ENCODE measurements at regions not wholly inside any gene's neighbourhood (a gene's known extent, or its start where the extent isn't known, plus 50 kb on each side); places are given as distances from the start of the nearest gene placed in this dataset.

DNA sequence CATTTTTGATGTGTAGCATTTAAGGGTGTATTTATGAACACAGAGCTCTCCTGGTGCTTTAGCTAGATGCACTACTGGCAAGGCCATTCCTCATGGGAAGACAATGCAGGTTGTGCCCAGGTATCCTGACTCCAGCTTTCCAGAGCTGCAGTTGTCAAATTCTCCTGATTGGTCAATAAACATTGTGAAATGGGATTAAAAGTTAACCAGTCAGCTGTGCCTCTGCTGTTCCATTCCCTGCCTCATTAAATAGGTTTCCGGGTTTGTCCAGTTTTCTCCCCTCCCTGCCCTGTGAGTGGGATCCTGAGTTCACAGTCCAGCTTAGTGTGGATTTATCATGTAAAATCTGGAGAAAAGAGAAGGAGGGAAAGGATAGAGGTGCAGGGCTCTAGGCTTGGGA is 207.3 kb downstream of the SQOR start (continued):
- TF ChIP-seq, protein P1, sequence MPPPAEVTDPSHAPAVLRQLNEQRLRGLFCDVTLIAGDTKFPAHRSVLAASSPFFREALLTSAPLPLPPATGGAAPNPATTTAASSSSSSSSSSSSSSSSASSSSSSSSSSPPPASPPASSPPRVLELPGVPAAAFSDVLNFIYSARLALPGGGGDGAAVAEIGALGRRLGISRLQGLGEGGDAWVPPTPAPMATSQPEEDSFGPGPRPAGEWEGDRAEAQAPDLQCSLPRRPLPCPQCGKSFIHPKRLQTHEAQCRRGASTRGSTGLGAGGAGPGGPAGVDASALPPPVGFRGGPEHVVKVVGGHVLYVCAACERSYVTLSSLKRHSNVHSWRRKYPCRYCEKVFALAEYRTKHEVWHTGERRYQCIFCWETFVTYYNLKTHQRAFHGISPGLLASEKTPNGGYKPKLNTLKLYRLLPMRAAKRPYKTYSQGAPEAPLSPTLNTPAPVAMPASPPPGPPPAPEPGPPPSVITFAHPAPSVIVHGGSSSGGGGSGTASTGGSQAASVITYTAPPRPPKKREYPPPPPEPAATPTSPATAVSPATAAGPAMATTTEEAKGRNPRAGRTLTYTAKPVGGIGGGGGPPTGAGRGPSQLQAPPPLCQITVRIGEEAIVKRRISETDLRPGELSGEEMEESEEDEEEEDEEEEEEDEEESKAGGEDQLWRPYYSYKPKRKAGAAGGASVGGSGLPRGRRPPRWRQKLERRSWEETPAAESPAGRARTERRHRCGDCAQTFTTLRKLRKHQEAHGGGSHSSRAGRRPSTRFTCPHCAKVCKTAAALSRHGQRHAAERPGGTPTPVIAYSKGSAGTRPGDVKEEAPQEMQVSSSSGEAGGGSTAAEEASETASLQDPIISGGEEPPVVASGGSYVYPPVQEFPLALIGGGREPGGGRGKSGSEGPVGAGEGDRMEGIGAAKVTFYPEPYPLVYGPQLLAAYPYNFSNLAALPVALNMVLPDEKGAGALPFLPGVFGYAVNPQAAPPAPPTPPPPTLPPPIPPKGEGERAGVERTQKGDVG (CRISPR knock-in tag; IDR thresholded peaks at IDR 0.05; ENCODE audit: borderline replicate concordance), result no peak
- no peak for TF ChIP-seq KMT2B (CRISPR knock-in tag; IDR thresholded peaks at IDR 0.05)
- TF ChIP-seq, protein P2, sequence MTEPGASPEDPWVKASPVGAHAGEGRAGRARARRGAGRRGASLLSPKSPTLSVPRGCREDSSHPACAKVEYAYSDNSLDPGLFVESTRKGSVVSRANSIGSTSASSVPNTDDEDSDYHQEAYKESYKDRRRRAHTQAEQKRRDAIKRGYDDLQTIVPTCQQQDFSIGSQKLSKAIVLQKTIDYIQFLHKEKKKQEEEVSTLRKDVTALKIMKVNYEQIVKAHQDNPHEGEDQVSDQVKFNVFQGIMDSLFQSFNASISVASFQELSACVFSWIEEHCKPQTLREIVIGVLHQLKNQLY (CRISPR knock-in tag; IDR thresholded peaks at IDR 0.05), result no peak
- TF ChIP-seq MTF2 (CRISPR knock-in tag; IDR thresholded peaks at IDR 0.05; ENCODE audit: borderline replicate concordance), result no peak
- peak; percentile 44; the same call in 1 of the 2 replicates for TF ChIP-seq NFYC (CRISPR knock-in tag; IDR thresholded peaks at IDR 0.05)
- TF ChIP-seq, protein P3, sequence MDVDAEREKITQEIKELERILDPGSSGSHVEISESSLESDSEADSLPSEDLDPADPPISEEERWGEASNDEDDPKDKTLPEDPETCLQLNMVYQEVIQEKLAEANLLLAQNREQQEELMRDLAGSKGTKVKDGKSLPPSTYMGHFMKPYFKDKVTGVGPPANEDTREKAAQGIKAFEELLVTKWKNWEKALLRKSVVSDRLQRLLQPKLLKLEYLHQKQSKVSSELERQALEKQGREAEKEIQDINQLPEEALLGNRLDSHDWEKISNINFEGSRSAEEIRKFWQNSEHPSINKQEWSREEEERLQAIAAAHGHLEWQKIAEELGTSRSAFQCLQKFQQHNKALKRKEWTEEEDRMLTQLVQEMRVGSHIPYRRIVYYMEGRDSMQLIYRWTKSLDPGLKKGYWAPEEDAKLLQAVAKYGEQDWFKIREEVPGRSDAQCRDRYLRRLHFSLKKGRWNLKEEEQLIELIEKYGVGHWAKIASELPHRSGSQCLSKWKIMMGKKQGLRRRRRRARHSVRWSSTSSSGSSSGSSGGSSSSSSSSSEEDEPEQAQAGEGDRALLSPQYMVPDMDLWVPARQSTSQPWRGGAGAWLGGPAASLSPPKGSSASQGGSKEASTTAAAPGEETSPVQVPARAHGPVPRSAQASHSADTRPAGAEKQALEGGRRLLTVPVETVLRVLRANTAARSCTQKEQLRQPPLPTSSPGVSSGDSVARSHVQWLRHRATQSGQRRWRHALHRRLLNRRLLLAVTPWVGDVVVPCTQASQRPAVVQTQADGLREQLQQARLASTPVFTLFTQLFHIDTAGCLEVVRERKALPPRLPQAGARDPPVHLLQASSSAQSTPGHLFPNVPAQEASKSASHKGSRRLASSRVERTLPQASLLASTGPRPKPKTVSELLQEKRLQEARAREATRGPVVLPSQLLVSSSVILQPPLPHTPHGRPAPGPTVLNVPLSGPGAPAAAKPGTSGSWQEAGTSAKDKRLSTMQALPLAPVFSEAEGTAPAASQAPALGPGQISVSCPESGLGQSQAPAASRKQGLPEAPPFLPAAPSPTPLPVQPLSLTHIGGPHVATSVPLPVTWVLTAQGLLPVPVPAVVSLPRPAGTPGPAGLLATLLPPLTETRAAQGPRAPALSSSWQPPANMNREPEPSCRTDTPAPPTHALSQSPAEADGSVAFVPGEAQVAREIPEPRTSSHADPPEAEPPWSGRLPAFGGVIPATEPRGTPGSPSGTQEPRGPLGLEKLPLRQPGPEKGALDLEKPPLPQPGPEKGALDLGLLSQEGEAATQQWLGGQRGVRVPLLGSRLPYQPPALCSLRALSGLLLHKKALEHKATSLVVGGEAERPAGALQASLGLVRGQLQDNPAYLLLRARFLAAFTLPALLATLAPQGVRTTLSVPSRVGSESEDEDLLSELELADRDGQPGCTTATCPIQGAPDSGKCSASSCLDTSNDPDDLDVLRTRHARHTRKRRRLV (CRISPR knock-in tag; IDR thresholded peaks at IDR 0.05), result no peak
- TF ChIP-seq SOX6 (IDR thresholded peaks at IDR 0.05), result no peak
- peak; percentile 28; the same call in 1 of the 2 replicates for TF ChIP-seq SOX6 (CRISPR knock-in tag; IDR thresholded peaks at IDR 0.05)
- 0 out of 2 replicates have a peak, but pooled peaks have one; percentile 19 for TF ChIP-seq ELF1 (CRISPR knock-in tag; IDR thresholded peaks at IDR 0.05)
- TF ChIP-seq ZNF777 (CRISPR knock-in tag; IDR thresholded peaks at IDR 0.05), result no peak
- no peak for TF ChIP-seq FLYWCH1 (CRISPR knock-in tag; IDR thresholded peaks at IDR 0.05)
- TF ChIP-seq, protein P4, sequence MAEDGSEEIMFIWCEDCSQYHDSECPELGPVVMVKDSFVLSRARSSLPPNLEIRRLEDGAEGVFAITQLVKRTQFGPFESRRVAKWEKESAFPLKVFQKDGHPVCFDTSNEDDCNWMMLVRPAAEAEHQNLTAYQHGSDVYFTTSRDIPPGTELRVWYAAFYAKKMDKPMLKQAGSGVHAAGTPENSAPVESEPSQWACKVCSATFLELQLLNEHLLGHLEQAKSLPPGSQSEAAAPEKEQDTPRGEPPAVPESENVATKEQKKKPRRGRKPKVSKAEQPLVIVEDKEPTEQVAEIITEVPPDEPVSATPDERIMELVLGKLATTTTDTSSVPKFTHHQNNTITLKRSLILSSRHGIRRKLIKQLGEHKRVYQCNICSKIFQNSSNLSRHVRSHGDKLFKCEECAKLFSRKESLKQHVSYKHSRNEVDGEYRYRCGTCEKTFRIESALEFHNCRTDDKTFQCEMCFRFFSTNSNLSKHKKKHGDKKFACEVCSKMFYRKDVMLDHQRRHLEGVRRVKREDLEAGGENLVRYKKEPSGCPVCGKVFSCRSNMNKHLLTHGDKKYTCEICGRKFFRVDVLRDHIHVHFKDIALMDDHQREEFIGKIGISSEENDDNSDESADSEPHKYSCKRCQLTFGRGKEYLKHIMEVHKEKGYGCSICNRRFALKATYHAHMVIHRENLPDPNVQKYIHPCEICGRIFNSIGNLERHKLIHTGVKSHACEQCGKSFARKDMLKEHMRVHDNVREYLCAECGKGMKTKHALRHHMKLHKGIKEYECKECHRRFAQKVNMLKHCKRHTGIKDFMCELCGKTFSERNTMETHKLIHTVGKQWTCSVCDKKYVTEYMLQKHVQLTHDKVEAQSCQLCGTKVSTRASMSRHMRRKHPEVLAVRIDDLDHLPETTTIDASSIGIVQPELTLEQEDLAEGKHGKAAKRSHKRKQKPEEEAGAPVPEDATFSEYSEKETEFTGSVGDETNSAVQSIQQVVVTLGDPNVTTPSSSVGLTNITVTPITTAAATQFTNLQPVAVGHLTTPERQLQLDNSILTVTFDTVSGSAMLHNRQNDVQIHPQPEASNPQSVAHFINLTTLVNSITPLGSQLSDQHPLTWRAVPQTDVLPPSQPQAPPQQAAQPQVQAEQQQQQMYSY (CRISPR knock-in tag; IDR thresholded peaks at IDR 0.05), result peak; percentile 56; the same call in 1 of the 2 replicates
- no peak for TF ChIP-seq NCOA2 (CRISPR knock-in tag; IDR thresholded peaks at IDR 0.05)
- TF ChIP-seq MIXL1 (CRISPR knock-in tag; IDR thresholded peaks at IDR 0.05), result peak; percentile 56; the same call in 1 of the 2 replicates
- TF ChIP-seq, protein P5, sequence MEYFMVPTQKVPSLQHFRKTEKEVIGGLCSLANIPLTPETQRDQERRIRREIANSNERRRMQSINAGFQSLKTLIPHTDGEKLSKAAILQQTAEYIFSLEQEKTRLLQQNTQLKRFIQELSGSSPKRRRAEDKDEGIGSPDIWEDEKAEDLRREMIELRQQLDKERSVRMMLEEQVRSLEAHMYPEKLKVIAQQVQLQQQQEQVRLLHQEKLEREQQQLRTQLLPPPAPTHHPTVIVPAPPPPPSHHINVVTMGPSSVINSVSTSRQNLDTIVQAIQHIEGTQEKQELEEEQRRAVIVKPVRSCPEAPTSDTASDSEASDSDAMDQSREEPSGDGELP (IDR thresholded peaks at IDR 0.05; ENCODE audit: borderline replicate concordance, low read depth), result peak; percentile 89
- TF ChIP-seq SNAI1 (CRISPR knock-in tag; IDR thresholded peaks at IDR 0.05; ENCODE audit: borderline replicate concordance), result no peak
- no peak for TF ChIP-seq SIN3A (IDR thresholded peaks at IDR 0.05; ENCODE audit: borderline replicate concordance, low read depth, low read length)
- TF ChIP-seq SOX5 (CRISPR knock-in tag; IDR thresholded peaks at IDR 0.05; ENCODE audit: borderline replicate concordance), result 0 out of 2 replicates have a peak, but pooled peaks have one; percentile 16
- no peak for TF ChIP-seq ZSCAN9 (CRISPR knock-in tag; IDR thresholded peaks at IDR 0.05; ENCODE audit: borderline replicate concordance)
